Stomach (tissue), 4 donors: ENCODE measurements at regions not wholly inside any gene's neighbourhood (a gene's known extent, or its start where the extent isn't known, plus 50 kb on each side); places are given as distances from the start of the nearest gene placed in this dataset.

Experiments used
- POLR2A ChIP-seq, 4 donors: fragments of 450-650 bp; IDR thresholded peaks; one replicate each; pipeline ENCODE4 v1.6.1; 2016; ENCODE audit warnings: antibody characterized with exemption in 4 of 4, control low read depth in 2 of 4, mild to moderate bottlenecking in 1 of 4, moderate library complexity in 1 of 4
- TF ChIP-seq, protein P1 (sequence below), 7 experiments: fragments of 450-650 bp in 4 of 7; fragments of 200-600 bp in 3 of 7; sonication (generic) in 3 of 7; IDR thresholded peaks; one replicate each; pipeline ENCODE4 v1.5.1; 2016 to 2019; ENCODE audit warnings: antibody characterized with exemption in 7 of 7, control low read depth in 2 of 7, mild to moderate bottlenecking in 1 of 7

DNA sequence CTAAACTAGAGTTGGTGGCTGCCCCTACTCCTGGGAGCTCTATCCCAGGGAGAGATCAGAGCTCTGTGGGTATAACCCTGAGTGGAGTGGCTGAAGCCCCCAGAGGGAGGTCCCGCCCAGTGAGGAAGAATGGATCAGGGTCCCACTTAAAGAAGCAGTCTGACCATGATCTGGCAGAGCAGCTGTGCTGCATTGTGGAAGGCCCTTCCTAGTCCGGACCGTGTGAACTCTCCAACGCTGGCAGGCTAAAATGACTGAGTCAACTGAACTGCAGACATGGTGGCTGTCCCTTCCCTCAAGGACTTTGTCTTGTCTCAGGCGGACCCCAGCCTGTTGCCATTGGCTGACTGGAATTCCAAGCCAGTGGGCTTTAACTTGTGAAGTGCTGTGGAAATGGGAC, 494.2 kb downstream of the FAM181B start:
- TF ChIP-seq, protein P1, sequence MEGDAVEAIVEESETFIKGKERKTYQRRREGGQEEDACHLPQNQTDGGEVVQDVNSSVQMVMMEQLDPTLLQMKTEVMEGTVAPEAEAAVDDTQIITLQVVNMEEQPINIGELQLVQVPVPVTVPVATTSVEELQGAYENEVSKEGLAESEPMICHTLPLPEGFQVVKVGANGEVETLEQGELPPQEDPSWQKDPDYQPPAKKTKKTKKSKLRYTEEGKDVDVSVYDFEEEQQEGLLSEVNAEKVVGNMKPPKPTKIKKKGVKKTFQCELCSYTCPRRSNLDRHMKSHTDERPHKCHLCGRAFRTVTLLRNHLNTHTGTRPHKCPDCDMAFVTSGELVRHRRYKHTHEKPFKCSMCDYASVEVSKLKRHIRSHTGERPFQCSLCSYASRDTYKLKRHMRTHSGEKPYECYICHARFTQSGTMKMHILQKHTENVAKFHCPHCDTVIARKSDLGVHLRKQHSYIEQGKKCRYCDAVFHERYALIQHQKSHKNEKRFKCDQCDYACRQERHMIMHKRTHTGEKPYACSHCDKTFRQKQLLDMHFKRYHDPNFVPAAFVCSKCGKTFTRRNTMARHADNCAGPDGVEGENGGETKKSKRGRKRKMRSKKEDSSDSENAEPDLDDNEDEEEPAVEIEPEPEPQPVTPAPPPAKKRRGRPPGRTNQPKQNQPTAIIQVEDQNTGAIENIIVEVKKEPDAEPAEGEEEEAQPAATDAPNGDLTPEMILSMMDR (IDR thresholded peaks at IDR 0.05) = no peak
- TF ChIP-seq POLR2A (IDR thresholded peaks at IDR 0.05) = no peak
